ENCODE measurements at regions not wholly inside any gene's neighbourhood (a gene's known extent, or its start where the extent isn't known, plus 50 kb on each side); places are given as distances from the start of the nearest gene placed in this dataset.

GRCh38 chr14:51396222-51396815, 156.3 kb downstream of the TMX1 start:
- DNase-seq (ENCODE audit: low read depth in 2 of 2): no peak

- no peak for DNase-seq (ENCODE audit: low read depth in 2 of 2)
These were observed 158.9 kb downstream of the TMX1 start for GRCh38 chr14:51398898-51399297.

- DNase-seq (ENCODE audit: low read depth in 2 of 2): no peak
These were observed 160.1 kb downstream of the TMX1 start for GRCh38 chr14:51400139-51400538.

- DNase-seq (ENCODE audit: low read depth in 2 of 2): no peak
These were observed 161.2 kb downstream of the TMX1 start for GRCh38 chr14:51401272-51401671.

- no peak for DNase-seq (ENCODE audit: low read depth in 2 of 2)
These were observed 161.7 kb downstream of the TMX1 start for GRCh38 chr14:51401756-51402155.

GRCh38 chr14:51410897-51411296, 170.8 kb downstream of the TMX1 start:
- no peak for DNase-seq (ENCODE audit: low read depth in 2 of 2)

GRCh38 chr14:51419685-51420084, 179.6 kb downstream of the TMX1 start:
- peak in 1 of 2 experiments; percentile 2 for DNase-seq (ENCODE audit: low read depth in 2 of 2)

GRCh38 chr14:51422704-51423103, 182.7 kb downstream of the TMX1 start:
- no peak for DNase-seq (ENCODE audit: low read depth in 2 of 2)

- no peak for DNase-seq (ENCODE audit: low read depth in 2 of 2)
These were observed 184.0 kb downstream of the TMX1 start for GRCh38 chr14:51424041-51424440.

GRCh38 chr14:51424561-51425251, 184.7 kb downstream of the TMX1 start:
- no peak for DNase-seq (ENCODE audit: low read depth in 2 of 2)

- no peak for DNase-seq (ENCODE audit: low read depth in 2 of 2)
These were observed 188.9 kb downstream of the TMX1 start for GRCh38 chr14:51428981-51429380.

- DNase-seq (ENCODE audit: low read depth in 2 of 2): no peak
These were observed 190.0 kb downstream of the TMX1 start for GRCh38 chr14:51430079-51430478.

- DNase-seq (ENCODE audit: low read depth in 2 of 2): no peak
These were observed 190.6 kb downstream of the TMX1 start for GRCh38 chr14:51430633-51431032.

- DNase-seq (ENCODE audit: low read depth in 2 of 2): no peak
These were observed 191.1 kb downstream of the TMX1 start for GRCh38 chr14:51431033-51431709.

GRCh38 chr14:51431741-51432140, 191.7 kb downstream of the TMX1 start:
- DNase-seq (ENCODE audit: low read depth in 2 of 2): no peak

- DNase-seq (ENCODE audit: low read depth in 2 of 2): no peak
These were observed 192.4 kb downstream of the TMX1 start for GRCh38 chr14:51432302-51432948.

- DNase-seq (ENCODE audit: low read depth in 2 of 2): no peak
These were observed 196.6 kb downstream of the TMX1 start for GRCh38 chr14:51436630-51437029.

GRCh38 chr14:51439896-51440295, 199.8 kb downstream of the TMX1 start:
- no peak for DNase-seq (ENCODE audit: low read depth in 2 of 2)

GRCh38 chr14:51441001-51441400, 201.0 kb downstream of the TMX1 start:
- DNase-seq (ENCODE audit: low read depth in 2 of 2): no peak

- DNase-seq (ENCODE audit: low read depth in 2 of 2): no peak
These were observed 202.6 kb downstream of the TMX1 start for GRCh38 chr14:51442513-51443175.

- DNase-seq (ENCODE audit: low read depth in 2 of 2): no peak
These were observed 203.4 kb downstream of the TMX1 start for GRCh38 chr14:51443195-51444018.

Measured in stimulated activated CD4-positive, alpha-beta T cell treated with anti-CD3 and anti-CD28 coated beads, Interleukin-12 subunit alpha, Interleukin-12 subunit beta, amount 100 ng/mL, for 24 hours (primary cell).